Osteocyte (in vitro differentiated cells): ENCODE measurements at regions not wholly inside any gene's neighbourhood (a gene's known extent, or its start where the extent isn't known, plus 50 kb on each side); places are given as distances from the start of the nearest gene placed in this dataset.
A peak's percentile ranks its signal among the peaks of the same experiment; 100 is the strongest.
"Not testable (repeated sequence)": the region's sequence is repeated elsewhere in the genome, so short reads cannot be mapped to it uniquely, and the experiment has no call there.

ENCODE experiments used
- DNase-seq: peaks from one replicate; pipeline ENCODE4 v3.0.0; 2021; ENCODE audit warnings: mixed read lengths; ENCODE audit not compliant: unreplicated experiment; ENCODE audit errors: extremely low spot score
- H3K27ac Mint-ChIP-seq: one replicate; pipeline ENCODE4 v1.8.0; 2021; ENCODE audit warnings: mild to moderate bottlenecking, mixed read lengths; ENCODE audit not compliant: unreplicated experiment
- H3K27me3 Mint-ChIP-seq: one replicate; pipeline ENCODE4 v1.8.0; 2021; ENCODE audit warnings: mixed read lengths; ENCODE audit not compliant: unreplicated experiment
- H3K36me3 Mint-ChIP-seq: one replicate; pipeline ENCODE4 v1.8.0; 2021; ENCODE audit warnings: mixed read lengths; ENCODE audit not compliant: unreplicated experiment
- H3K4me1 Mint-ChIP-seq: one replicate; pipeline ENCODE4 v1.8.0; 2021; ENCODE audit warnings: mixed read lengths; ENCODE audit not compliant: unreplicated experiment
- H3K4me3 Mint-ChIP-seq: one replicate; pipeline ENCODE4 v1.8.0; 2021; ENCODE audit warnings: mild to moderate bottlenecking, moderate library complexity, mixed read lengths; ENCODE audit not compliant: unreplicated experiment
- H3K9me3 Mint-ChIP-seq: one replicate; pipeline ENCODE4 v1.8.0; 2021; ENCODE audit warnings: mixed read lengths; ENCODE audit not compliant: unreplicated experiment
- CTCF ChIP-seq: fragments of 200-600 bp; sonication (generic); IDR thresholded peaks from 2 replicates; pipeline ENCODE4 v1.5.0; 2021; ENCODE audit warnings: antibody characterized with exemption, mild to moderate bottlenecking, moderate library complexity

- Mint-ChIP-seq H3K4me3 (no peak overlapping the region), H3K27me3 (no peaks in the 10 kb centered on the region), H3K4me1 (peaks cover 21% of the 10 kb centered on the region), H3K9me3 (peaks cover 2% of the 10 kb centered on the region), H3K27ac (no peak overlapping the region), H3K36me3 (peaks cover 1% of the 10 kb centered on the region)
- no peak for TF ChIP-seq CTCF
- peak; percentile 71 for DNase-seq
Measured at GRCh38 chr22:49398115-49398514, 429.6 kb downstream of the BRD1 start.

- H3K36me3 Mint-ChIP-seq, result peaks cover 1% of the 10 kb centered on the region
- H3K4me3 Mint-ChIP-seq, result no peak overlapping the region
- DNase-seq, result peak; percentile 57
- no peaks in the 10 kb centered on the region for H3K27me3 Mint-ChIP-seq
- no peak overlapping the region for H3K27ac Mint-ChIP-seq
- TF ChIP-seq CTCF, result no peak
- no peaks in the 10 kb centered on the region for H3K9me3 Mint-ChIP-seq
- H3K4me1 Mint-ChIP-seq, result peaks cover 18% of the 10 kb centered on the region
Measured at GRCh38 chr22:49396817-49397216, 430.9 kb downstream of the BRD1 start.

GRCh38 chr22:49395617-49396016, 432.1 kb downstream of the BRD1 start:
- no peaks in the 10 kb centered on the region for H3K27me3 Mint-ChIP-seq
- peaks cover 18% of the 10 kb centered on the region for H3K4me1 Mint-ChIP-seq
- TF ChIP-seq CTCF, result no peak
- peaks cover 1% of the 10 kb centered on the region for H3K36me3 Mint-ChIP-seq
- DNase-seq, result peak; percentile 73
- no peaks in the 10 kb centered on the region for H3K9me3 Mint-ChIP-seq
- H3K27ac Mint-ChIP-seq, result no peak overlapping the region
- H3K4me3 Mint-ChIP-seq, result no peak overlapping the region

- H3K27ac Mint-ChIP-seq, H3K9me3 Mint-ChIP-seq, H3K36me3 Mint-ChIP-seq, H3K27me3 Mint-ChIP-seq, H3K4me3 Mint-ChIP-seq, DNase-seq: not testable (repeated sequence)
- H3K4me1 Mint-ChIP-seq, result peaks cover 18% of the 10 kb centered on the region
Measured at GRCh38 chr22:49395062-49395461, 432.6 kb downstream of the BRD1 start.

GRCh38 chr22:49394116-49394785, 433.4 kb downstream of the BRD1 start:
- H3K4me3 Mint-ChIP-seq, result no peak overlapping the region
- peaks cover 18% of the 10 kb centered on the region for H3K4me1 Mint-ChIP-seq
- no peak for TF ChIP-seq CTCF
- H3K36me3 Mint-ChIP-seq, result peaks cover 1% of the 10 kb centered on the region
- DNase-seq, result peak; percentile 71
- H3K9me3 Mint-ChIP-seq, result peaks cover 3% of the 10 kb centered on the region
- H3K27me3 Mint-ChIP-seq, result no peaks in the 10 kb centered on the region
- H3K27ac Mint-ChIP-seq, result no peak overlapping the region
